Tibial artery (tissue), 4 donors: ENCODE measurements at regions not wholly inside any gene's neighbourhood (a gene's known extent, or its start where the extent isn't known, plus 50 kb on each side); places are given as distances from the start of the nearest gene placed in this dataset.

Experiments
- DNase-seq, 2 donors: peaks; one replicate each; pipeline ENCODE4 v3.0.0-alpha.2; 2019
- H3K27ac ChIP-seq, 2 donors: fragments of 200-600 bp; sonication (generic) in 1 of 2; 1 replicate in 1 of 2; 2 replicates in 1 of 2; pipeline ENCODE4 v1.5.1; 2018 to 2019; ENCODE audit warnings: mild to moderate bottlenecking in 1 of 2
- H3K27me3 ChIP-seq, 2 donors: fragments of 200-600 bp; sonication (generic) in 1 of 2; one replicate each; pipeline versions ENCODE4 v1.5.1 to v1.6.0; 2016 to 2019
- H3K36me3 ChIP-seq, 3 donors: fragments of 200-600 bp; sonication (generic) in 2 of 3; one replicate each; pipeline ENCODE4 v1.5.1; 2016 to 2019; ENCODE audit warnings: mild to moderate bottlenecking in 2 of 3
- H3K4me1 ChIP-seq, 4 donors: fragments of 200-600 bp; sonication (generic) in 2 of 4; 1 replicate in 3 of 4; 2 replicates in 1 of 4; pipeline ENCODE4 v1.5.1; 2016 to 2019
- H3K4me3 ChIP-seq, 2 donors: fragments of 200-600 bp; sonication (generic) in 1 of 2; 1 replicate in 1 of 2; 2 replicates in 1 of 2; pipeline ENCODE4 v1.5.1; 2018 to 2019; ENCODE audit warnings: mild to moderate bottlenecking in 2 of 2
- H3K9me3 ChIP-seq, 3 donors: fragments of 200-600 bp; sonication (generic) in 1 of 3; one replicate each; pipeline ENCODE4 v1.5.1; 2016 to 2019
- intact Hi-C: fragments of 100-400 bp; cut with DNase I; formaldehyde crosslinking; loops from one replicate; pipeline ENCODE4 v1.15.0; 2023; ENCODE audit warnings: low total_unique reads
- TF ChIP-seq, protein P1 (sequence below), 2 experiments: fragments of 200-600 bp in 1 of 2; fragments of 450-650 bp in 1 of 2; IDR thresholded peaks; one replicate each; pipeline ENCODE4 v1.5.1; 2017 to 2019; ENCODE audit warnings: antibody characterized with exemption in 2 of 2, mild to moderate bottlenecking in 1 of 2, moderate library complexity in 1 of 2

DNA sequence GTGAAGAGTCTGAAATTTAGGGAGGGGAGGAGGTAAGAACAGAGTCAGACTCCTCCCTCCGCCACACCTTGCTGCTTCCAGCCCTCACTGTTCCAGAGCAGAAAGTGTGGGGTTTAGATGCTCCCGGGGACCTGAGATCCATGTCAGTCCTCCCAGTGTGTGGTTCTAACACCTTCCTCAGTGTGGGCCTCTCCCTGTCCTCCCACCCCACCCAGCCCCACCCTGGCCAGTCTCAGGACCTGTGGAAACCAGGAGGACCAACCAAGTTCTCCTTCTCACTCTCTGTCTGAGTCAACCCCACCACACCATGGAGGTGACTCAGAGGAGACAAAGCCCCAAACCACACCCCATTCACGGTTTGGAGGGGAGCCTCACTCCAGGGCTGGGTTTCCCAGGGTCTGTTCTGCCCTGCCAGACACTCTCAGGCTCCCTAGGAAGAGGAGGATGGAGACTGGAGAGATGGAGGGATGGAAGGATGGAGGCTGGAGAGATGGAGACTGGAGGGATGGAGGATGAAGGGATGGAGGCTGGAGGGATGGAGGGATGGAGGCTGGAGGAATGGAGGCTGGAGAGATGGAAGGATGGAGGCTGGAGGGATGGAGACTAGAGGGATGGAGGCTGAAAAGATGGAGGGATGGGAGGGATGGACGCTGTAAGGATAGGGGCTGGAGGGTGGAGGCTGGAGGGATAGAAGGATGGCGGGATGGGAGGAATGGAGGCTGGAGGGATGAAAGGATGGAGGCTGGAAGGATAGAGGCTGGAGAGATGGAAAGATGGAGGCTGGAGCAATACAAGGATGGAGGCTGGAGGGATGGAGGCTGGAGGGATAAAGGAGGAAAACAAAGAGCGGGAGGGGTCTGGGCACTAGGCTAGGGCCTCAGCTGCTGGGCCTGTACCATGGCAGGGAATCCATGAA is 100.9 kb upstream of the RUNX3 start:
- no peaks in the 10 kb centered on the region for H3K9me3 ChIP-seq
- no peak overlapping the region for H3K27ac ChIP-seq
- intact Hi-C loops, result loop anchor here (10.0 kb wide), 1 partner anchor 176 kb away; no protein-coding TSS in a partner anchor
- TF ChIP-seq, protein P1, sequence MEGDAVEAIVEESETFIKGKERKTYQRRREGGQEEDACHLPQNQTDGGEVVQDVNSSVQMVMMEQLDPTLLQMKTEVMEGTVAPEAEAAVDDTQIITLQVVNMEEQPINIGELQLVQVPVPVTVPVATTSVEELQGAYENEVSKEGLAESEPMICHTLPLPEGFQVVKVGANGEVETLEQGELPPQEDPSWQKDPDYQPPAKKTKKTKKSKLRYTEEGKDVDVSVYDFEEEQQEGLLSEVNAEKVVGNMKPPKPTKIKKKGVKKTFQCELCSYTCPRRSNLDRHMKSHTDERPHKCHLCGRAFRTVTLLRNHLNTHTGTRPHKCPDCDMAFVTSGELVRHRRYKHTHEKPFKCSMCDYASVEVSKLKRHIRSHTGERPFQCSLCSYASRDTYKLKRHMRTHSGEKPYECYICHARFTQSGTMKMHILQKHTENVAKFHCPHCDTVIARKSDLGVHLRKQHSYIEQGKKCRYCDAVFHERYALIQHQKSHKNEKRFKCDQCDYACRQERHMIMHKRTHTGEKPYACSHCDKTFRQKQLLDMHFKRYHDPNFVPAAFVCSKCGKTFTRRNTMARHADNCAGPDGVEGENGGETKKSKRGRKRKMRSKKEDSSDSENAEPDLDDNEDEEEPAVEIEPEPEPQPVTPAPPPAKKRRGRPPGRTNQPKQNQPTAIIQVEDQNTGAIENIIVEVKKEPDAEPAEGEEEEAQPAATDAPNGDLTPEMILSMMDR (IDR thresholded peaks at IDR 0.05), result no peak
- H3K36me3 ChIP-seq, result no peaks in the 10 kb centered on the region
- no peaks in the 10 kb centered on the region for H3K4me1 ChIP-seq
- no peak for DNase-seq
- H3K4me3 ChIP-seq, result no peak overlapping the region
- peaks cover 0 to 50% of the 10 kb centered on the region in 2 donors for H3K27me3 ChIP-seq

- Histone ChIP-seq H3K27ac (no peak overlapping the region), H3K36me3 (no peaks in the 10 kb centered on the region), H3K27me3 (peaks cover 0 to 53% of the 10 kb centered on the region in 2 donors), H3K4me1 (no peaks in the 10 kb centered on the region), H3K9me3 (no peaks in the 10 kb centered on the region), H3K4me3 (no peak overlapping the region)
- intact Hi-C loops, result loop anchor here (10.0 kb wide), 1 partner anchor 175 kb away; no protein-coding TSS in a partner anchor
- TF ChIP-seq, protein P1 (IDR thresholded peaks at IDR 0.05), result no peak
- no peak for DNase-seq
Observed at GRCh38 chr1:25030012-25030411, 99.9 kb upstream of the RUNX3 start.

DNA sequence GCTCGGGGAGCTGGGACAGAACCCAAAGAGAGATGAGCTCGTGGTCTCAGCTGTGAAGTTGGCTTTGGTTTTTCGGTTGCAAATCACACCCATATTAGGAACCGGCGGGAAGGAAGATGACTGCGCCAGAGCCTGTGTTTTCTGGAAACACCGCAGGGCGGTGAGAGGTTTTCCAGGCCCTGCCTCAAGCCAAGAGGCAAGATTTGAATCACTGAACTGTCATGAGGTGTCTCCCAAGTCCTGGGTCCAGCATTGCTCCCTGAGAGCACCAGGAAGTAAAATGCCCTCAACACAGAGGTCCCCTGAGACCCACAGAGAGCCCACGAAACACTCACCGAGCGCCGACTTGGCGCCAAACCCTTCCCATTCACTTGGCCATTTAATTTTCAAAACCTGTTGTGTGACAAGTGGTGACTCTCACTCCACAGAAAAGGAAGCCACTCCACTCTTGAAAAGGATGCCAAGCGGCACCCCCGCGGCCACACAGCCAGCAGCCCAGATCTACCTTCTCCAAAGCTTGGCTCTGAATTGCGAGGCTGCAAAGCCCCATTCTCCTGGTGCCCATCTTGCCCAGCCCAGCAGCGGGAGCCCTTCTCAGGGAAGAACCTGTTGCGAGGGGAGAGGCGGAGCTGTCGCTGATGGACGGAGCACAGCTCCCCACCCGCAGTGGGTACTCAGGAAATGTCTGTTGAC is 99.0 kb upstream of the RUNX3 start:
- Histone ChIP-seq H3K4me1 (no peaks in the 10 kb centered on the region), H3K4me3 (no peak overlapping the region), H3K9me3 (no peaks in the 10 kb centered on the region), H3K27me3 (peaks cover 0 to 61% of the 10 kb centered on the region in 2 donors), H3K36me3 (no peaks in the 10 kb centered on the region), H3K27ac (no peak overlapping the region)
- DNase-seq, result no peak
- intact Hi-C loops, result no loop called here
- TF ChIP-seq, protein P1 (IDR thresholded peaks at IDR 0.05), result no peak

- no peaks in the 10 kb centered on the region for H3K9me3 ChIP-seq
- H3K4me1 ChIP-seq, result no peaks in the 10 kb centered on the region
- no peak for DNase-seq
Observed at GRCh38 chr1:25028587-25028906, 98.5 kb upstream of the RUNX3 start.

GRCh38 chr1:25027822-25028586 is 97.9 kb upstream of the RUNX3 start:
- intact Hi-C loops, result no loop called here
- Histone ChIP-seq H3K4me1 (peaks cover 0 to under 1% (median 0%) of the 10 kb centered on the region in 4 donors), H3K27ac (no peak overlapping the region), H3K36me3 (no peaks in the 10 kb centered on the region), H3K27me3 (peaks cover 0 to 59% of the 10 kb centered on the region in 2 donors), H3K4me3 (no peak overlapping the region), H3K9me3 (no peaks in the 10 kb centered on the region)
- no peak for DNase-seq
- TF ChIP-seq, protein P1 (IDR thresholded peaks at IDR 0.05), result no peak

More at GRCh38 chr1:25028587-25028906, 98.5 kb upstream of the RUNX3 start:
- Histone ChIP-seq H3K36me3 (no peaks in the 10 kb centered on the region), H3K4me3 (no peak overlapping the region), H3K27me3 (peaks cover 0 to 59% of the 10 kb centered on the region in 2 donors), H3K27ac (no peak overlapping the region)
- TF ChIP-seq, protein P1 (IDR thresholded peaks at IDR 0.05), result no peak
- intact Hi-C loops, result no loop called here
